ENCODE measurements at regions not wholly inside any gene's neighbourhood (a gene's known extent, or its start where the extent isn't known, plus 50 kb on each side); places are given as distances from the start of the nearest gene placed in this dataset.

- no peak for TF ChIP-seq CTCF (IDR thresholded peaks at IDR 0.05; ENCODE audit: control insufficient read depth, extremely low read depth, insufficient read depth)
- H3K4me3 ChIP-seq (ENCODE audit: low read depth, low read length) = no peak overlapping the region
- no peak for DNase-seq (ENCODE audit: low read depth)
Measured at GRCh38 chr22:48090332-48090672, 1327.9 kb downstream of the TBC1D22A start.

GRCh38 chr22:48089601-48090331, 1327.3 kb downstream of the TBC1D22A start:
- DNase-seq (ENCODE audit: low read depth) = peak; percentile 13
- no peak overlapping the region for H3K4me3 ChIP-seq (ENCODE audit: low read depth, low read length)
- TF ChIP-seq CTCF (IDR thresholded peaks at IDR 0.05; ENCODE audit: control insufficient read depth, extremely low read depth, insufficient read depth) = no peak

GRCh38 chr22:48088926-48089536, 1326.6 kb downstream of the TBC1D22A start:
- TF ChIP-seq CTCF (IDR thresholded peaks at IDR 0.05; ENCODE audit: control insufficient read depth, extremely low read depth, insufficient read depth) = no peak
- DNase-seq (ENCODE audit: low read depth) = no peak
- no peak overlapping the region for H3K4me3 ChIP-seq (ENCODE audit: low read depth, low read length)

- no peak overlapping the region for H3K4me3 ChIP-seq (ENCODE audit: low read depth, low read length)
- TF ChIP-seq CTCF (IDR thresholded peaks at IDR 0.05; ENCODE audit: control insufficient read depth, extremely low read depth, insufficient read depth) = no peak
Measured at GRCh38 chr22:48088251-48088650, 1325.8 kb downstream of the TBC1D22A start.

GRCh38 chr22:48085901-48086645, 1323.6 kb downstream of the TBC1D22A start:
- no peak overlapping the region for H3K4me3 ChIP-seq (ENCODE audit: low read depth, low read length)
- DNase-seq (ENCODE audit: low read depth) = no peak
- TF ChIP-seq CTCF (IDR thresholded peaks at IDR 0.05; ENCODE audit: control insufficient read depth, extremely low read depth, insufficient read depth) = no peak

More at GRCh38 chr22:48088251-48088650, 1325.8 kb downstream of the TBC1D22A start:
- no peak for DNase-seq (ENCODE audit: low read depth)

GRCh38 chr22:48084729-48085050, 1322.2 kb downstream of the TBC1D22A start:
- DNase-seq (ENCODE audit: low read depth) = no peak
- no peak for TF ChIP-seq CTCF (IDR thresholded peaks at IDR 0.05; ENCODE audit: control insufficient read depth, extremely low read depth, insufficient read depth)
- H3K4me3 ChIP-seq (ENCODE audit: low read depth, low read length) = no peak overlapping the region
